HG03103 (cell line): ENCODE measurements at regions not wholly inside any gene's neighbourhood (a gene's known extent, or its start where the extent isn't known, plus 50 kb on each side); places are given as distances from the start of the nearest gene placed in this dataset.

Experiments used
- ATAC-seq: cut with Tn5 transposase; IDR thresholded peaks from one replicate; pipeline ENCODE4 v1.9.1; 2021; ENCODE audit warnings: low read depth; ENCODE audit not compliant: unreplicated experiment

DNA sequence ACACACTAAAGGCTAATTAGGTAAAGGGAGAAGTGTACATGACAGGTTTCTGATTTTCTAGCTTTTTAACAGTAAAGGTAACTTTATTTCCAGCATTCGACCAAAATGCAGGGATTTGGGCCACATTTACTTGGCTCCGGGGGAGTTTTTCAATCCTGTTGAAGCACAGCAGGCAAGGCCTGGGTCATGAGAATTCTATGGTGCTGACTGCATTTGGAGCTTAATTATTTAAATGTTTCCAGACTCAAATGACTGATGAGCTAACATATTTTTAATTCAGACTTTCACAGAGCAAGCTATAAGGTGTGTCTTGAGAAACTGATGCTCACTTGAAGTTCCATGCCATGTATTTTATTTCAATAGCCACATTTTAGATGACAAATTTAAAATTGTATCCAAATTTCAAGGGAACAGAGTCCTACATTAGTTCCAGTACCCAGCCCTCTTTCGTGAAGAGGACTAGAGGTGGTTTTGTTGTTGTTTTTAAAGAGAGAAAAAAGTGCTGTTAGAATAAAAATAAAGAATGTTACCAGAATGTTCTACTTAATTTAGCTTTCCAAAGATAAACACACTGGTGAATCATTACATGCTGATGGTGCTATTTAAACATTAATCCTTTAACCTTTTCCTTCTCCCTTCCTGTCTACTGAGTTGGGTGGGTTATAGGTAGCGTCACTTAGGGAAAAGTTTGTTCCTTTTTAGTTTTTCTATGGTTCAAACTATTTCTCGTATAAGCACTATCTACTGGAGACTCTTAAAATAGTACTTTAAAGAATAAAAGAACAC is 82.3 kb upstream of the PHACTR2 start:
- ATAC-seq: no peak

DNA sequence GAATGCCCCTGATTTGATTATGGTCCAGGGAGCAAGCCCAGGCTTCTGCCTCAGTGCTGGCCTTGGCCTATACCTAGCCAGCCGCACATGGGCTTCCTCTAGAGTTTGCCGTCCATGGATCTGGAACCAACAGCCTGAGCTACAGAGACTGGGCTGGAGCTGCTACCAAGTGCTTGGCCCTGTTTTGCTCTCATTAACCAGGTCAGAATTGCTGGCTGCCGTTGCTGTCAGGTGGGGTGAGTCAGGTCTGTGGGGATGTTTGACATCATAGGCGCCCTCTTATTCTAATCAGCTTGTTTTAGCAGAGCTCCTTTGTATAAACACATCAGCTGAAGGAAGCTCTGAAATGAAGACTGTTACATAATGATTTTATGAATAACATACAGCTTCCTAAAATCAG is 83.1 kb upstream of the PHACTR2 start:
- ATAC-seq: no peak

DNA sequence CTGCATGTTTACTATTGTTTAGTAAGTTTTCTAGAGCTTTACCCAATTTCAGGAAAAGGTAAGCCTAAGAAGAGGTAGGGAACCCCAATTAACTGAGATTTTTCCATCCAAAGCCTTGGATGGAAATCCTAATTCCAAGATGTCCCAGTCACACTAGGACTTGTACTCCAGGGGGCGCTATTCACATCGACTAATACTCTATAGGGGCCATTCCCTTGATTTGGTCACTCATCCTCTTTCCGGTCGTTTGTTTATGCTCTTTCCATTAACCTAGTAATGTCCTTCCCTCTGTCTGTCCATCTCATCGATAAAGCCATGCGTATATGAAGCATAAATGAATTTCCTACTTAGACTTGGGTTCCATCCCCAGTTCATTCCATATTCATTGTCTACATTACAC is 80.8 kb upstream of the FUCA2 start:
- no peak for ATAC-seq

DNA sequence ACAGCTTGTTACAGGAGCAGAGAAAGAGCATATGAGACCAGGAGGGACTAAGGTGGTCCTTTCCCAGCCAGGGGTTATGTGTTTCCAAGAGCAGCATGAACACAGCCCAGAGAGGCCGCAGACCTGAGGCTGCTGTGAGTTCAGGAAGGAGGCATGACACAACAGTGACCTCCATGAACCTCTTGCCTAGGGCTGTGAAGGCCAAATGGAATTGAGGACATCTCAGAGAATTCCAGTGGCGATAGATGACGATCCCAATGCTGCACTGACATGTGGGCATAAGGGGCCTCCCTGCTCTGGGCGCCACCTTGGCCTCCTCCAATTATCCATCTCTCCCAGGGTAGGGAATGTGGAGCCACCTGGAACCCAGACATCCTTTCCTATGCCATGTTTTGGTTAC is 79.9 kb upstream of the FUCA2 start:
- no peak for ATAC-seq

DNA sequence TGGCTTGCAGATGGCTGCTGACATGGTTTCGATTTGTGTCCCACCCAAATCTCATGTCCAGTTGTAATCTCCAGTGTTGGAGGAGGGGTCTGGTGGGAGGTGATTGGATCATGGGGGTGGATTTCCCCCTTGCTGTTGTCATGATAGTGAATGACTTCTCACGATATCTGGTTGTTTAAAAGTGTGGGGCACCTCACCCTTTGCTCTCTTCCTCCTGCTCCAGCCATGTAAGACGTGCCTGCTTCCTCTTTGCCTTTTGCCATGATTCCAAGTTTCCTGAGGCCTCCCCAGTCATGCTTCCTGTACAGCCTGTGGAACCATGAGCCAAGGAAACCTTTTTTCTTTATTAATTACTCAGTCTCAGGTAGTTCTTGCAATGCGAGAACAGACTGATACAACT is 77.6 kb upstream of the FUCA2 start:
- no peak for ATAC-seq

DNA sequence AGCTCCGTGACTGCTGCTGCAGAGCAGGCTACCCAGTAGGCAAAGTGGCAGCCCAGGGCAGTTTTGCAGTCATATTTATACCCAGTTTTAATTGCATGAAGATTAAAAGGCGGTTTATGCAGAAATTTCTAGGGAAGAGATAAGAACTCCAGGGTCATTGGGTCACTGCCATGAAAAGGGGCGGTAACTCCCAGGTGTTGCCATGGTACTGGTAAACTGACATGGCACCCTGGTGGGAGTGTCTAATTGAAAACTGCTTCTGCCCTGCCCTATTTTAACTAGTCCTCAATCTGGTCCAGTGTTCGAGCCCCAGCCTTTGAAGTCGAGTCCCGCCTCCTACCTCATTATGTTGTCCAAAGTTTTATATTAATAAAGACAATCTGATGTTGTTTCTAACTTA is 75.0 kb upstream of the FUCA2 start:
- no peak for ATAC-seq

DNA sequence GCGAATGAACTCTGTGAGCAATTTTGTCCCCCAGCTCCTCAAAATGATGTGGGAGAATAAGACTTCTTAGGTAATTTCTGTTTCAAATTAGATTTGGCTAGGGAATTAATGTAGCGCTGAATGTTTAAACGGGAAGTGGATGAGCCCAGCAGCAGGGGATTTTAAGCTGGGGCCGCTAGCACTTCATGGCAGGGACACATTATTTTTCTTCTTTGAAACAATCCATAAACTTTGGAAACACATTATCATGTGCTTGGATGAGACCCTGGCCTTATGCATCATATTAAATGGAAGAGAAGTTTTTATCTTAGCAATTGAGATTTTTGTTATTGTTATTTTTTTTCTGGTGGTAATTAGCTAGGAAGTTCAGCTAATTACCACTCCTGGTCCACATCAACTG is 74.2 kb upstream of the FUCA2 start:
- no peak for ATAC-seq

DNA sequence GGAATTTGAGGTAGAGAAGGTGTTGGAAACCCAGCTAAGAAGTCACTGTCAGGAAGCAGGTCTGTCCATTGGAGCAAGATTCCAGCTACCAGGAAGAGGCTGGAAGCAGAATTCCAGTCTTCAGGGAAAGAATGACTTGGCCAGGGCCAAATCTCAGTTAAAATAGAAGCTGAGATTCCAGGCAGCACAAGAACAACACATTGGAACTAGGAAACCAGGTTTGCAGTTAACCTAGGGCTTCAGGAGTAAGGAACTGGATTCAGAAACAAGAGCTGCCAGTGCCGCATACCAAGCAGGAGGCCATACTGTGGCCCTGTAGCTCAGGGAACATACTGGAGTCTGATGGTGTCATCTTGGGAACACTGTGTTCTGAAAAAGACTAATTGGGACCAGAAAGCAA is 73.7 kb upstream of the FUCA2 start:
- ATAC-seq: no peak

DNA sequence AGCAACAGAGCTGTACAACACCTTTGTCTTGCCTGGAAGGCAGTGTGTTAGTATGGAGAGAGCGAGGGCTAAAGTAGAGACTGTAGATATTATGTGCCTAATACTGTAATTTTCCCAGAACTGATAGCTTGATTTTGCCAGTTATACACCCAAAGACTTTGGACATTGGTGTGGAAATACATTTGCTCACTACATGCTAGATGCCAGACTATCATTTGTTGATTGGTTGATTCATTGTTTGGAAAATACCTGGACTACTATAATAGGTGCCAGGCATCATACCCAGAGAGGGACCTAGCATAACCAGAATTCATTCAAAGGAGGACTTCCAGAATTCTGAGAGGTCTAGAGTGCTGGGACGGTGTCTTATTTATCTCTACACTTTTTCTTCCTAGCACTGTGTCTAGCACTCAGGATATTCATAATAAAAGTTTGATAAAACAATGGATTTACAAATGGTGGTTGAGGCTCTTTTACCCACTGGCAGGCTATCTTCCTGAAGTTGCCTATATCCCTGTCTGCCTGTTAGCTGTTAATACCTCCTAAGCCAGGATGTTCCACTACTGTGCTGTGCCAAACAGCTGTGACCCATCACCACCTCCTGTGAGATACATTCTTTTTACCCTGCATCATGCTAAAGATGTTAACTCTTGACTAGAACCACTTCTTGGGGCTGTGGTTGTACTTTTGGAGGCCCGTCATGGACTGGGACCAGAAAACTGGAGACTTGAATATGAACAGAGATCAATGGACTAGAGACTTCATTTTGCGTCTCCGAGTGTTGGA is 72.2 kb upstream of the FUCA2 start:
- ATAC-seq: no peak

DNA sequence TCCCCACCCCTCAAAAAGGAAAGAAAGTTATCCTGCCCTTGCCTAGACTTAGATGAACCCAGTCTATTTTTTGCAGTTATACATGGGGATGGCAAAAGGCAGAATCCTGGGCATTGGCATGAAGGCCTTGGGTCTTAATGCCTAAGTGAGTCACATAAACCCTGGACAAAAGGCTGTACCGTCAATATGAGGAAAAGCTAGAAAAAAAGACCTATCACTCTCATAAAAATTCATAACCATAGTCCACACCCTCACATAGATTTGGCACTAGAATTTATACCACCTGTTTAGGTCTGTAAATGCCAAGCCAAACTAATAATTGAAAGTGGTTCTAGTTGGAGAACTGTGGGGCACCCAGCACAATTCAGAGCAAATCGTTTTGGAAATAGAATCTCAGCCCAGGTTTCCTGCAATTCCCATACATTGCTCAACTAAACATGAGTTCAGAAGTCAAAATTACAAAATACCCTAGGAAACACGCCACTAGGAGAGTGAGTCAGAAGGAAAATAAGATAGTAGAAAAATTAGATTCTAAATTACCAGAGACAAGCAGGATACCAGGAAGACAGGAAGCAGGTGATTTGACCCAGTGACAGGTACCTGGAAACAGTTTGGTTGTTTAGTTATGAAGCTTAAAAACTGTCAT is 70.4 kb upstream of the FUCA2 start:
- no peak for ATAC-seq

DNA sequence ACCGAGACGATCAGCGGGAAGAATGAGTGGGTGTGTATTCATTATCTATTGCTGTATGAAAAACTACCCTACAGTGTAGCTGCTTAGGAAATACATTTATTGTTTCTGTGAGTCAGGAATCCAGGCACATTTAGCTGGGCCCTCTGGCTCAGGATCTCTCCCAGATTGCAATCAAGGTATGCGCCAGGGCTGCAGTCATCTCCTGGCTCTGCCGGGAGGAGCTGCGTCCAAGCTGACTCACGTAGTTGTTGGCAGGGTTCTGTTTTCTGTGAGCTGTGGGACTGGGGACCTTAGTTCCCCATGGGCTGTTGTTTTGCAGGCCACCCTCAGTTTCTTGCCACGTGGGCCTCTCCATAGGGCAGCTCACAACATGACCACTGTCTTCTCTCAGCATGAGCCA is 68.2 kb upstream of the FUCA2 start:
- no peak for ATAC-seq

DNA sequence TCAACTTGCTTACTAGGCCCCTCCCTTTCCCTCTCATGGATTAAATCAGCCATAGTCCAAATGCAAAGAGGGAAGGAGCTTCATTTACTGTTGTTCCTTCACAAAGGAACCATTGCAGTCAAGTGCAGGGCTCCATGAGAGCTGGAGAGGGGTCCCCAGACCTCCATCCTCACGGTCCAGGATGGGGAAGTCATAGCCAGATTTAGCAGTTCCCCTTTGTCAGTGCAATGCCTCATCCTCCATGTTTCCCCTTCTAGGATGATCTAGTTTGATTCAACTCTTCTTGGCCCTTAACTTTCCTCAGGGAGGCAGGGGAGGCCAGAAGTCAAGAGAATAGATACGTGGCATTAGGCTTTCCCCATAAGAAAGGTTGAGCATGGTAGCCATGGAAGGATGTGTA is 66.5 kb upstream of the FUCA2 start:
- no peak for ATAC-seq

DNA sequence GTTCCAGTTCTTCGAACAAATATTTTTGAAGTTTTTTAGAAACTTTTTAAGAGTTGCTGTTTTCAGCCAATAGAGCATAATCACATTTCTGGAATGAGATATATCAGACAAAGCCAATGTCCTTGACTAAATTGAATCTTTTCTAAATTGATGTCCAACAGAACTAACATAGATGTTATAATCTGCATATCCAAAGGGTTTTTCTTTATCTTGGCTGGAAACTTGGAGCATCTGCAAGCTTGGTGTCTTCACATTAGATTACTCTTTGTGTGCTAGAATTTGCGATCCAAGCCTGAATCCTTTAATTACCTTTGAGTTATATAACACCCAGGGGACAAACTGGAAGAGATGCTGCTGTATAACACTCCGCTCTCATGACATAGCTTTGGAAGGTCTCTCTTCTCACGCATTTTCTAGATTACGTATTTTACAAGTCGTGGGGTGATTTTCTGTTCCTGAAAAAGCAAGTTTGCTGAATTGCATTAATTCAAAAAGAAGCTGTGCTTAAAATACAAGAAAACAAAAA is 64.4 kb upstream of the FUCA2 start:
- ATAC-seq: no peak

DNA sequence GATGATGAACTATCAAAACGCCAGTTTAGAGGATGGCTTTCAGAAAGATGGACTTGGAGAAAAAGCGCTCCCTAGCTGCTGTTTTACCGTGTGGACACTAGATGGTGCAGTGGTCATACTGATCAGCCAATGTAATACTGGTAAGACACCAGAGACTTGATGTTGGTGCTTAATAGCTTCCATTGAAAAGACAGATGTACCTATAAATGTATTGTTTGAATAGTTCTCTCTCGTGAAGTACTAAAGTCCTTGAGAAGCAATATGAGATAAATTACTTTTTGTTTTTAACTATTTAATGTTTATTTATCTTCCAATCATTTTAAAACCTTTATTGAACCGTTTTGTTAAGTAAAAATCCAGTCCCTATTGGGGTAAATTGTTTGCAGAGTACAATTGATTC is 63.9 kb upstream of the FUCA2 start:
- peak; percentile 81 for ATAC-seq

DNA sequence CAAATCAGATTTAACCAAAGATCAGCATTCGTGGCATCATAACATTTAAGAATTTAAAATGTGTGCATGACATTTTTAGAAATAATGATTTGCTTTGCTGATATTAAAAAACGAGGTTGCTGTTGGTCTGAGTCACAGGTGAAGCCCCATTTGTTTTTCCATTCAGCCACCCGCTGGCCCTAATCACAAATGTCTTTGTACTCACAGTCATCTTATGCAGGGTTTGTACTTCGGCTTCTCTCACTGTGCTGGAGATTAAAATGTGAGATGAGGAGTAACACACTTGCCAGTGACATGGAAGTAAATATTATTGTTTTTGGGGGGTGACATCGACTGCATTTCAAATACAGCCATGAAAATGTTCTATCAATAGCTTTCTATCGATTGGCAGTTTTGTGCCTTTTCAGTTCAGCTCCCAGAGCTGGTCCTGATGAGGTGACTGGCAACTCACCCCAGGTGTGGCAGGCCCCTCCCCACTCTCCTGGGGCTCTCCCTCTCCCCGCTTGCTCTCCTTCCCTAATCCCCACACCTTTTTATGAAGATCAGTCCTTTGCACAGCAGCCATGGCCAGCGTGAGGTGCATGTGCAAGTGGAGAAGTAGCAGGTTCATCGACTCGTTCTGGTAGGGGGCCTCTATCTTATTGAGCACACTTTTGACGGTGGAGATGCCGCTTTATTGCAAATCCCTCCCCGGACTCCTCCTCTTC is 58.8 kb upstream of the FUCA2 start:
- no peak for ATAC-seq

DNA sequence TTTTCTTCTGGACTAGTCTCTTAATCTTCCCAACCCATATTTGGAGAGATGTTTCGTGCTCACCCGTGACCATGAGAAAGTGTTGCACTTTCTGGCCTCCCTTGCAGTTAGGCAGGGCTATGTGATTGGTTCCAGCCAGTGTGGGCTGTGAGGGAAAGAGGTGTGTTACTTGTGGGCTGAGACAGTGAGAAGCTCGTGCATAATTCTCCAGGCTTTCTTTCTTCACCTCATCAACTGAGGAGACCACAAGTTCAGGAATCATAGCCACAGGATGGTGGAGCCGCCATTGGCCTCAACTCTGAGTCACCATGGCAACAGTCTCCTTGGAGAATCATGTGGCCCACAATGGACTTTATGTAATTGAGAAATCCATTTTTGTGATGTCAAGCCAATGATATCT is 57.5 kb upstream of the FUCA2 start:
- ATAC-seq: no peak

DNA sequence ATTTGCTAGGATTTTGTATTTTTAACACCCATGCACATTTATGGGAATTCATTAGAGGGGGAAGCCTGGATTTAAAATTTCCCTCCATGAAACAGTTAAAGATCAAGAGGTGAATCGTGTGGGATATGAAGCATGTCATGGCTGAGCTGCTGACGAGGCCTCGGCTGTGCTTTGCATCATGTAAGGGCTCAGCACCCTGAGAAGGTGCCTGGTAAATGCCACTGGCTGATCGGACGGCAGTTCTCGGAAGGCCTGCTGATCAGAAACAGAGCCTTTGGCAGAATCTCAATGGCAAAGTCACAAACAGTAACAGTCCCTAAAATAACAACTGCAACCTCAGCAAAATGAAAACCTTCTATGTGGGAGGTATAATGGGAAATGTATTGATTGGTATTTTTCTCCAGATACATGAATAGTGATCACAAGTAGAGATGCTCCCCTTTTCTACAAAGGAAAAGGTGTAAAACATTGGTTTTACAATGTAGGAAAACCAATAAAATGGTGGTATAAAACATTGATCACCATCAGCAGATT is 53.0 kb upstream of the FUCA2 start:
- no peak for ATAC-seq

DNA sequence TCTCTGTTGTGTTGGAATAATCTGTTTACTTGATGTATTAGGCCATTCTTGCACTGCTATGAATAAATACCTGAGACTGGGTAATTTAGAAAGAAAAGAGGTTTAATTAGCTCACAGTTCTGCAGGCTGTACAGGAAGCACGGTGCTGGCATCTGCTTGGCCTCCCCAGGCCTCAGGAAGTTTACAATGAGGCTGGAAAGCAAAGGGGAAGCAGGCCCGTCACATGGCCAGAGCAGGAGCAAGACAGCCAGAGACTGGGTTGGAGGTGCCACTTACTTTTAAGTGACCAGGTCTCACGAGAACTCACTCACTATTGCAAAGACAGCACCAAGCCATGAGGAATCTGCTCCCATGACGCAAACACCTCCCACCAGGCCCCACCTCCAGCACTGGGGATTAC is 50.6 kb upstream of the FUCA2 start:
- ATAC-seq: no peak
